ENCODE measurements at regions not wholly inside any gene's neighbourhood (a gene's known extent, or its start where the extent isn't known, plus 50 kb on each side); places are given as distances from the start of the nearest gene placed in this dataset.

GRCh38 chr9:95634536-95634935, 117.8 kb upstream of the PTCH1 start:
- TF ChIP-seq CTCF (IDR thresholded peaks at IDR 0.05) (no peak), POLR2A (IDR thresholded peaks at IDR 0.05) (no peak)

All from testis (tissue), 2 donors.